LNCAP (cell line): ENCODE measurements at regions not wholly inside any gene's neighbourhood (a gene's known extent, or its start where the extent isn't known, plus 50 kb on each side); places are given as distances from the start of the nearest gene placed in this dataset.

ENCODE experiments used
- CTCF ChIP-seq: fragments of 450-650 bp; IDR thresholded peaks from 2 replicates; pipeline ENCODE4 v1.5.1; 2017; ENCODE audit warnings: mild to moderate bottlenecking

GRCh38 chr15:77858792-77859490, 218.6 kb downstream of the TBC1D2B start:
- no peak for TF ChIP-seq CTCF

GRCh38 chr15:77857419-77857818, 220.1 kb downstream of the TBC1D2B start:
- no peak for TF ChIP-seq CTCF

- no peak for TF ChIP-seq CTCF
Observed at GRCh38 chr15:77856705-77857346, 220.7 kb downstream of the TBC1D2B start.

GRCh38 chr15:77855871-77856270, 221.6 kb downstream of the TBC1D2B start:
- TF ChIP-seq CTCF = no peak

- no peak for TF ChIP-seq CTCF
Observed at GRCh38 chr15:77854980-77855379, 222.3 kb upstream of the LINGO1 start.

GRCh38 chr15:77853910-77854309, 221.2 kb upstream of the LINGO1 start:
- no peak for TF ChIP-seq CTCF

GRCh38 chr15:77853008-77853328, 220.3 kb upstream of the LINGO1 start:
- no peak for TF ChIP-seq CTCF
